OCI-LY7 (cell line): ENCODE measurements at regions not wholly inside any gene's neighbourhood (a gene's known extent, or its start where the extent isn't known, plus 50 kb on each side); places are given as distances from the start of the nearest gene placed in this dataset.

ENCODE experiments used
- CTCF ChIP-seq: fragments of 200-600 bp; sonication (generic); conservative IDR thresholded peaks from 2 replicates; pipeline ENCODE4 v1.5.1; 2014; ENCODE audit warnings: mild to moderate bottlenecking, antibody characterized with exemption, low read length, moderate library complexity, mixed read lengths
- EZH2phosphoT487 ChIP-seq: fragments of 200-600 bp; sonication (generic); IDR thresholded peaks from 2 replicates; pipeline ENCODE4 v1.6.1; 2018; ENCODE audit warnings: low read depth, borderline replicate concordance, mild to moderate bottlenecking, mixed run types, antibody characterized with exemption, low read length, moderate library complexity, mixed read lengths

GRCh38 chr2:78734221-78734620 is 291.3 kb upstream of the REG3G start:
- no peak for TF ChIP-seq CTCF
- TF ChIP-seq EZH2phosphoT487 = no peak
